Glutamatergic neuron (in vitro differentiated cells): ENCODE measurements at regions not wholly inside any gene's neighbourhood (a gene's known extent, or its start where the extent isn't known, plus 50 kb on each side); places are given as distances from the start of the nearest gene placed in this dataset.
"Not testable (repeated sequence)": the region's sequence is repeated elsewhere in the genome, so short reads cannot be mapped to it uniquely, and the experiment has no call there.

Source experiments
- DNase-seq: peaks from one replicate; pipeline ENCODE4 v3.0.0; 2022
- H3K27ac Mint-ChIP-seq: one replicate; pipeline ENCODE4 v1.8.0; 2020; ENCODE audit warnings: mild to moderate bottlenecking, mixed read lengths, inconsistent platforms; ENCODE audit not compliant: unreplicated experiment
- H3K27me3 Mint-ChIP-seq: one replicate; pipeline ENCODE4 v1.8.0; 2020; ENCODE audit warnings: mild to moderate bottlenecking, moderate library complexity, mixed read lengths, inconsistent platforms; ENCODE audit not compliant: unreplicated experiment
- H3K36me3 Mint-ChIP-seq: one replicate; pipeline ENCODE4 v1.8.0; 2020; ENCODE audit warnings: mild to moderate bottlenecking, mixed read lengths, inconsistent platforms; ENCODE audit not compliant: unreplicated experiment
- H3K4me1 Mint-ChIP-seq: one replicate; pipeline ENCODE4 v1.8.0; 2020; ENCODE audit warnings: mild to moderate bottlenecking, low read depth, mixed read lengths, inconsistent platforms; ENCODE audit not compliant: unreplicated experiment
- H3K4me3 Mint-ChIP-seq: one replicate; pipeline ENCODE4 v1.8.0; 2020; ENCODE audit warnings: mild to moderate bottlenecking, mixed read lengths, inconsistent platforms; ENCODE audit not compliant: unreplicated experiment
- H3K9me3 Mint-ChIP-seq: one replicate; pipeline ENCODE4 v1.8.0; 2020; ENCODE audit warnings: mild to moderate bottlenecking, moderate library complexity, mixed read lengths, inconsistent platforms; ENCODE audit not compliant: unreplicated experiment

DNA sequence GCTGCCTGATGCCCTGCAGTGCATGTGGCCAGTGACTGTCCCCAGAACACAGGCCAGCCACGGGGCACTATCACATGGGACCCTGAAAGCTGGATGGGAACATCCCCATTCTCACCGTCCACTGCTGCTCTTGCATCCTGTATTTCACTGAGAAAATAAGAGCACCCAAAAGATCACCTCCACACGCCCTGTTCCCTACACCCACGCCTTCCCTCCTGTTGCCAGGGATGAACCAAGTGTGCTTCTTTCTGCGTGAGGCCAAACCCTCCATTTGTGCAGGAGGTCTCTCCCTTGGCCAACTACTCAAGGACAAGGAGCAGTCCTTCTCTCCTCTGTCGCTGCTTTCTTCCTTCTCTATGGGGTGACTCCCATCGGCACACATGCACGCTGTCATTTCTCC, 118.3 kb downstream of the LRRC37A3 start:
- not testable (repeated sequence) for H3K9me3 Mint-ChIP-seq, H3K36me3 Mint-ChIP-seq, H3K4me1 Mint-ChIP-seq, H3K27me3 Mint-ChIP-seq, H3K27ac Mint-ChIP-seq, H3K4me3 Mint-ChIP-seq, DNase-seq

DNA sequence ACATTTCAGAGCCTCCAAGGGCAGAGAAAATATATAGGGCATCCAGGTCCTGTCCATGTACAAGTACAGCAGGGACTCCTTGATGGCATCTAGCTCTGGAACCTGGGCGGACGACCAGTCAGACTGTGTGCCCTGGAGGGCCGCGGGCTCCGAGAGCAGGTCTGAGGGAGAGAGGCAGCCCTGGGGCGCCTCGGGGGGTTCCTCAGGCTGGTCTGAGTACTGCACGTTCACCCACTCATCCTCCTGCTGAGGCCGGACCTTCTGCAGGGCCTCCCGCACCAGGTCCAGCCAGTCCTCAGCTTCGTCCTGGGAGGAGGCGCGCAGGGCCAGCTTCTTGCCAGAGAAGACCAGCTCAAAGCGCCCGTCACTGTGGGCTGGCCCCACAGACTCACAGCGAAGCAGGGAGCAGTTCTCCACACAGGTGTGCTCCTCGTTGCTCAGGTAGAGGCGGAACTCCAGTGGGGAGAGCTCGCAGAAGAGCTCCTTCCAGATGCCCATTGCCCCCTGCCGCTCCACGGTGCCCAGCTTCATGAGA, 118.8 kb downstream of the LRRC37A3 start:
- not testable (repeated sequence) for H3K27me3 Mint-ChIP-seq, DNase-seq

DNA sequence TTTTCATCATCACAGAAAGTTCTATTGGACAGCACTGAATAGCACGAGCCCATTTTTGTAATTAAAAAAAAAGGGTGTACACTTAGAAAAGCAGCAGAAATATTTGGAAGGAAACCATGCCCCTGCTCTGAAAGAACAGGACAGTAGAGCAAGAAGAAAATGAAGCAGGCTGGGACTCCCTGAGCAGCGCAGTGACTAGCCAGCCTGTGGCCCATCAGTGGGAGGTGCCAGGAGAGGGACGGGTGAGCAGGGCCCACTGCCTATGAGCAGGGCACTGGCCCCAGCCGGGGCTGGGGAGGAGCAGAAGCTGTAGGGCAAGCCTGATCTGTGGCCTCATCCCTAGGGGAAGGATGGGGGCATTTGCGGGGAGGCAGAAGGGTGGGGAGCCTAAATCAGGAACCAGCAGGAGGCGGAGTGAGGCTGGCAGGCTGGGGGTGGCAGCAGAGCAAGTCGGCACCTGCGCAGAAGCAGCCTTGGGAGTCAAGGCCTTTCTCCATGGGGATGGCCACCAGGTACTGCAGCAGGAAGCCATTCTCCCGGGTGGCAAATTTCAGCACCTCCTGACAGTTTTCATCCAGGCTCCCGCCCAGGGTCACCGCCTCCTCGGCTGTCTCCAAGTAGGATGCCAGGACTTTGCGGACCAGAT, 119.6 kb downstream of the LRRC37A3 start:
- H3K4me1 Mint-ChIP-seq, H3K9me3 Mint-ChIP-seq, H3K4me3 Mint-ChIP-seq, H3K36me3 Mint-ChIP-seq, H3K27ac Mint-ChIP-seq, H3K27me3 Mint-ChIP-seq, DNase-seq: not testable (repeated sequence)

More for the DNA sequence above, 118.8 kb downstream of the LRRC37A3 start:
- H3K27ac Mint-ChIP-seq, H3K4me3 Mint-ChIP-seq, H3K9me3 Mint-ChIP-seq, H3K36me3 Mint-ChIP-seq, H3K4me1 Mint-ChIP-seq: not testable (repeated sequence)

DNA sequence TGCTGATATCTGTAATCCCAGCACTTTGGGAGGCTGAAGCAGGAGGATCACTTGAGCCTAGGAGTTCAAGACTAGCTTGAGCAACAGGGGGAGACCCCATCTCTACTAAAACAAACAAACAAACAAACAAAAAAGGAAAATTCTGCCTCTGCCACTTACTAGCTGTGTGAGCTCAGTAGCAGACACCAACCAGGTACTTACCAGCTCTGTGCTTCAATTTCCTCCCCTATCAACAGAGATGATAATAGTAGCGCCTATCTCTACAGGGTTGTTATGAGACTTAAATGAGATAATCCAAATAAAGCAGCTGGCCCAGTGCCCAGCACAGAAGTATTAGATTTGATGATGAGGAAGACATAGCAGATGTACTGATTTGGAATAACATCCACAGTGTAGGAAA, 120.3 kb downstream of the LRRC37A3 start:
- H3K27ac Mint-ChIP-seq, DNase-seq, H3K9me3 Mint-ChIP-seq, H3K36me3 Mint-ChIP-seq, H3K27me3 Mint-ChIP-seq, H3K4me3 Mint-ChIP-seq, H3K4me1 Mint-ChIP-seq: not testable (repeated sequence)

DNA sequence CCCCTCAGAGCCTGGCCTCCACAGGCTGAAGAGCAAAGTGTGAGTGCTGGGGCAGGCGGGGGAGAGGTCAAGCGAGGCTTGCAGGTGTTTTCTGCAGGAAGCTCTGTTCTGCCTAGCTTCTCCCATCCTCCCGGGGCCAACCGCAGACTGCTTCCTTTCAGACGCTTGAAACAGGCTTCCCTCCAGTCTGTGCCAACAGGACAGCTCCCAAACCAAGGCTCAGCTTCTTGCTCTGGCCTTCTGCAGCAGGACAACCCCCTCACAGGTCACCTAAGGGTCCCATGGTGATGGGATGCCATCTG, 120.8 kb downstream of the LRRC37A3 start:
- H3K4me1 Mint-ChIP-seq, H3K36me3 Mint-ChIP-seq, DNase-seq, H3K9me3 Mint-ChIP-seq, H3K27ac Mint-ChIP-seq, H3K4me3 Mint-ChIP-seq, H3K27me3 Mint-ChIP-seq: not testable (repeated sequence)

DNA sequence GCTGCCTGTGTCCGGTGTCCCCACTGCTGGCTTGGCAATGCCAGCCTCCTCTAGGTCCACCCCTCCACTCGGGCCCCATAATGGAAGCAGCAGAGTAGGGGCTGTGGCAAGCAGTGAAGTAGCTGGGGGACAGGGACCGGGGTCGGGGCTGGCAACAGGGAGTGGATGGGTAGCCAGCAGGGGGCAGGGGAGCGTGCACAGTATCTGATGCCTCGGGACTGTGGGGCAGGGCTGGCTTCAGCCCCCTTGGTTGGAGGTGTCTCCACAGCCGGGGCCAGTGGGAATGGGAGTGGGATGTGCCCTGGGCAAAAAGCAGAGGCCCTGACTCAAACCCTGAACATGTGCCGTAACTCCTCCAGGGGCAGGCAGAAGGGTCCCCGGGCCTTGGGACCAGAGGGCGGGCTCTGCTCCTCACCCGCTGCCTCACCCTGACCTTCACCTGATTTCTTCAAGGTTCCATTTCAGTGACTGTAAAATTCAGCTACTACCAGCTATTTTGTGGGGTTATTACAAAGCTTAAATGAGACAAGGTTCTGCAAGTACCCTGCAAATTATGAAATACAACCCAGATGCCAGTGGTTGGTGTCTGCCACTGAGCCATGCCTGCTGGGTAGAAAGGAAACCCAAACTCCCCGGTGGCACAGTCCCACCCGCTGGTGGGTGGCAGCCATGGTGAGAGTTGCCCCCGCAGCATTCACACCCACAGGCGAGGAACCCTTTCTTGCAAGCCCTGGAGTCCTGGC, 121.4 kb downstream of the LRRC37A3 start:
- not testable (repeated sequence) for H3K36me3 Mint-ChIP-seq, H3K27me3 Mint-ChIP-seq, H3K9me3 Mint-ChIP-seq, H3K27ac Mint-ChIP-seq, H3K4me1 Mint-ChIP-seq, H3K4me3 Mint-ChIP-seq
- DNase-seq = peak; percentile 54

DNA sequence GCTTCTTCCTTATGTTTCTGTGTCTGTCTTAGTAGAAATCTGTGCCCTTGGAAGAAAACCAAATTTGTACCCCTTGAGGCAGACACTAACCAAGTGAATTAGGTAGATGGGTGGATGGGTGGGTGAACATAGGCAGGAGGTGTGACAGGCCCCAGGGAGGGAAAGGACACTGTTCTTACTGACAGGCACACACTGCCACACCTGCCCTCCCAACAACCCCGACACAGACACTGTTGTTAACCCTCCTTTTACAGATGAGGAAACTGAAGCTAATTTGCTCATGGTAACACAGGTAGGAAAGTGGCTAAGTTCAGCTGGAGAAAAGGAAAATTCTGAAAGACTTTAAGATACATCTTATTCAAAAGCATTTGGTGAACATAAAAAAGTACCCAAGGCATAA, 123.9 kb downstream of the LRRC37A3 start:
- not testable (repeated sequence) for H3K4me3 Mint-ChIP-seq, H3K4me1 Mint-ChIP-seq, DNase-seq, H3K27ac Mint-ChIP-seq, H3K36me3 Mint-ChIP-seq, H3K9me3 Mint-ChIP-seq, H3K27me3 Mint-ChIP-seq

DNA sequence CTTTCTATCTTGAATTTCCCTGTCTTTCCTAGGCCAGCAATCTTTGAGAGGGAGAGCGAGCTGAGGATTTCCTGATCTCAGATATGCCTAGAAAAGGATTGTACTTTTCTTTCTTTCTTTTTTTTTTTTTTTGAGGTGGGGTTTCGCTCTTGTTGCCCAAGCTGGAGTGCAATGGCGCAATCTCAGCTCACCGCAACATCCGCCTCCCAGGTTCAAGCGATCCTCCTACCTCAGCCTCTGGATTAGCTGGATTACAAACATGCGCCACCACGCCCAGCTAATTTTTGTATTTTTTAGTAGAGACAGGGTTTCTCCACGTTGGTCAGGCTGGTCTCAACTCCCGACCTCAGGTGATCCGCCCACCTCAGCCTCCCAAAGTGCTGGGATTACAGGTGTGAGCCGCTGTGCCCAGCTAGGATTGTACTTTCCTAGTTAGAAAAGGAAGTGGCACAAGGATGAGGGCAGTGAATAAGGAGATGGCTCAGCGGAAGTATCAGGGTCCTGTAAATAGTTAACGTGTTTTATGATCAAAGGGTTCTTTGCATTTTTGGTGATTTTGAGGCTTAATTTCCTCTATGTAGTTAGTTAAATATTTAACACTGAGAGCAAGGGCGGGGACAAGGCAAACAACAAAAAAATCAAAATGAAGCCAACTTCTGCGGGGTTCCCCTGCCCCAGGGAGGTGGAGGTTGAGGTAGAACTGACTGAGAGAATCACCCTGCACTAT, 124.6 kb downstream of the LRRC37A3 start:
- not testable (repeated sequence) for DNase-seq, H3K27me3 Mint-ChIP-seq, H3K36me3 Mint-ChIP-seq, H3K4me1 Mint-ChIP-seq, H3K9me3 Mint-ChIP-seq, H3K4me3 Mint-ChIP-seq, H3K27ac Mint-ChIP-seq

DNA sequence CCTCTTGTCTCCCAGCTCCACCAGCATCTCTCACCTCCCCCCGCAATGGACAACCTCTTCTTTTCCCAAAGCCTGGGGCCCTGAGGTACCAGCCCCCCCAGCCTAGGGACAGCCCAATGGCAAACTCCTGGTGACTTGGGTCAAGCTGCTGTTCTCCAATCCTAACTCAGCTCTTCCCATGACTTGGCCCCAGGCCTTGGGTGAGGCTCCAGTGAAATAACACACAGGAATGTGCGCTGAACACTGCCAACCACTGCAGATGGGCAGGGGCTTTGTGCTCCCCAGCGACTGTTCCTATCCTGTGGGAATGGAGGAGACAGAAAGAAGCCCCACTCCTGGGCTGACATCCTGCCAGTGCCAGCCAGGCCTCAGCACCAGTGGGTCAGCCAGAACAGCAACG, 125.2 kb downstream of the LRRC37A3 start:
- H3K36me3 Mint-ChIP-seq, DNase-seq, H3K27me3 Mint-ChIP-seq, H3K9me3 Mint-ChIP-seq, H3K4me3 Mint-ChIP-seq, H3K4me1 Mint-ChIP-seq, H3K27ac Mint-ChIP-seq: not testable (repeated sequence)

DNA sequence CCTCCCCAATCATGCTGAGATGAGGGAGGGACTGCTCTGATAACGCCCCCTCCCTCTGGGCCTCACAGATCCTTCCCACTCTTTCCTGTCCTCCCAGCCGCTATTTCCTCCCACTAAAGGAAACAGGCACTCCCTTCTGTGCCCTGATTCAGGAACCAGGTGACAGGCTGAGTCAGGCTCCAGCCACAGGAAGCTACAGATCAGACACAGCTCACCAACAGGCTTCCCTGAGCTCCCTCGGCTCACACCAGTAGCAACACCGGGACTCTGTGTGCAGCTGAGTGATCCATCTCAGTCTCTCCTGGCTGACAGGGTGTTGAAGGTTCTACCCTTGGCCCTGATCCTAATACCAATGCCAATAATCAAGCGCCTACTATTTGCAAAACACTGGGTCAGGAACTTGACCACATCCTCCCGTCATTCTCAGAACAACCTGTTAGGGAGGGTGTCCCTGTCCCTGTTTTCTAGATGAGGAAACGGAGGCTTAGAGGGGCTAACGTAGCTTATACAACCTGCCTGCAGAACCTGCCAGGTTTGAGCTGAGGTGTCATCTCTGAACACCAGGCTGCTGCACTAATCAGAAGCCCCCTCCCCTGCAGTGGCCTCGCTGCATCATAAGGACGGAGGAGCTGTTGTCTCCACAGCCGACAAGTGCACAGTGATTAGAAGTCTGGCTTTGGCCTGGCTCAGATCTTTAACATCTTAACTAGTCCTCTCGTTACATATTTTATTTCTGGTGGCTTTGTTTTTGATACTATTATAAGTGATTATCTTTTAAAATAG, 126.3 kb downstream of the LRRC37A3 start:
- H3K9me3 Mint-ChIP-seq, H3K27ac Mint-ChIP-seq, H3K4me3 Mint-ChIP-seq, H3K4me1 Mint-ChIP-seq, H3K36me3 Mint-ChIP-seq, H3K27me3 Mint-ChIP-seq, DNase-seq: not testable (repeated sequence)

DNA sequence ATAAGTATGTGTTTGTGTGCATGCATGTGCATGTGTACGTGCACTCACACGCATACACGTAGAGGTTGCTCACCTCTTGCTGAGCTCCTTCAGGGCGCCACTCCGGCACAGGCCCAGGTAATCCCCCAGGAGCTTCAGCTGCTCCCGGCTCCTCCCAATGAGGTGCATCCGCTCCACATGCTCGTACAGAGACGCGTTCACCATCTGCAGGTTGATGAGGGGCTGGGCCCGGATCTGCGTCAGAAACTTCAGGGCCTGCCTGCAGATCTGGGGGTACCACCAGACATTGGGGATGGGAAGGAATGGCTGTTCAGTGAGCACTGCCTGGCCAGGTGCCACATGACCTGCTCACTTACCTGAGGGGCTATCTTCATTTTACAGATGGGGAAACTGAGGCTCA, 127.0 kb downstream of the LRRC37A3 start:
- not testable (repeated sequence) for H3K9me3 Mint-ChIP-seq, DNase-seq, H3K4me3 Mint-ChIP-seq, H3K27me3 Mint-ChIP-seq, H3K36me3 Mint-ChIP-seq, H3K27ac Mint-ChIP-seq, H3K4me1 Mint-ChIP-seq

DNA sequence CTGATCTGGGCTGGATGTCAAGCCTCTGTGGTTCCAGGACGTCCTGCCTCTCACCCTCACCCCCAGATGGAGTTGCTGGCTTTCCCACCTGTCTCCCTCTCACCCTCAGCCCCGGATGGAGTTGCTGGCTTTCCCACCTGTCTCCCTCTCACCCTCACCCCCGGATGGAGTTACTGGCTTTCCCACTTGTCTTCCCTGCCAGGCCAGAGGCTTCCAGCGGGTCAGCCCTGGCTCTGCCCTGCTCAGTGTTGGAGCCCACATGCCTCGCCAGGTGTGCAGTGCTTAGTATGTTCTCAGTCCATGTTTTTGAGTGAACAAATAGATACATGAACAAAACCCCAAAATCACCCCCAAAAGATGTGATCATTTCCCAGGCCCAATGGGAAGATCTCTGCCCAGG, 127.6 kb downstream of the LRRC37A3 start:
- H3K4me1 Mint-ChIP-seq, H3K27ac Mint-ChIP-seq, H3K36me3 Mint-ChIP-seq, H3K4me3 Mint-ChIP-seq, DNase-seq, H3K27me3 Mint-ChIP-seq, H3K9me3 Mint-ChIP-seq: not testable (repeated sequence)
